HG02623 (cell line): ENCODE measurements at regions not wholly inside any gene's neighbourhood (a gene's known extent, or its start where the extent isn't known, plus 50 kb on each side); places are given as distances from the start of the nearest gene placed in this dataset.
"Not testable (repeated sequence)": the region's sequence is repeated elsewhere in the genome, so short reads cannot be mapped to it uniquely, and the experiment has no call there.

ENCODE experiments used
- ATAC-seq: cut with Tn5 transposase; IDR thresholded peaks from one replicate; pipeline ENCODE4 v1.9.1; 2021; ENCODE audit warnings: moderate library complexity; ENCODE audit not compliant: unreplicated experiment

DNA sequence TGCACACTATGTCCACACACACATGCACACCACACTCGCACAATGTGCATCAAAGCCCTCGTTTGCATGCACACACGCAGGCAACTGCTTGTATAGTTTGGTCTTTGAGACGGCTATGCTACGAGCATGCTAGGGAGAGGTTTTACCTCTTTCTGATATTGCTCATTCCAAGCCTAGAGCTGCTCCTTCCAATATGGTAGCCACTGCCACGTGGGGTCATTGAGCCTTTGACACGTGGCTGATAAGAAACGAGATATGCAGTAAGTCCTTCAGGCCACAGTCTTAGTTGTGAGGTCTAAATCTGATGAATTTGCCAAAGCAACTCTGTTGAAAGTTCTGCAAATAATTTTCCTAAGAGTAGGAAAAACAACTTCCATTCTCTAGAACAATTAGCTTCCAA lies 204.4 kb downstream of the KLF6 start:
- no peak for ATAC-seq

DNA sequence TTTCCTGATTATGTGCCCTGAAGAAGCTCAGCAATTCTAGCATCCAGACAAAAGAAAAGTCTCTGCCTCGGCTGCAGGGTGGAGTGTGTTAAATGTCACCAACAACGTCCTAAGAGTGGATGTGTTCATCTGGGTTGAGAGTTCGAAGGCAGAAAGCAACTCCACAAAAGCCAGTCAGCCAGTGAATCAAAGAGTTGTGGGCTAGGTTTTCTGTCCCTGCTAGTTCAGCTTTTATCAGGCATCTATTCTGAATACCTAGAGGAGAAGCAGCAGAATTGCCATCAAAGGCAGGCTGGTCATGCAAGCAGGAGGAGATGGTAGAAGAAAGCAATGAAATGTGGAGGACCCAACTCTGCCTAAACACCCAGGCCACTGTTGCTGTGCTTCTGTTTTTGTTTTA lies 205.2 kb downstream of the KLF6 start:
- no peak for ATAC-seq

DNA sequence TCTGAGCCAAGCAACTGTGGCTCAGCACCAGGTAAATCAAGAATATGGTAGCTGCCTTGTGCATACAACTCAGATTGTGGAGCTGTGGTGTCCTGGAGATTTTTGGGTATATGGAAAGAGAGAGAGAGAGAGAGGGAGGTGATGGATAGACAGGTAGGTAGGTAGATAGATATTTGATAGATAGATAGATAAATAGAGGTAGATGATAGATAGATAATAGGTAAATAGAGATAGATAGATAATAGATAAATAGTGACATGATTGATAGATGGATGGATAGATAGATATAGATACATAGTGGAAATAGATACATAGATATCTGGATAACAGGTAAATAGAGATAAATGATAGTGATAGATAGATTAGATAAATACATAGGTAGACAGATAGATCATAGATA lies 206.3 kb downstream of the KLF6 start:
- no peak for ATAC-seq

DNA sequence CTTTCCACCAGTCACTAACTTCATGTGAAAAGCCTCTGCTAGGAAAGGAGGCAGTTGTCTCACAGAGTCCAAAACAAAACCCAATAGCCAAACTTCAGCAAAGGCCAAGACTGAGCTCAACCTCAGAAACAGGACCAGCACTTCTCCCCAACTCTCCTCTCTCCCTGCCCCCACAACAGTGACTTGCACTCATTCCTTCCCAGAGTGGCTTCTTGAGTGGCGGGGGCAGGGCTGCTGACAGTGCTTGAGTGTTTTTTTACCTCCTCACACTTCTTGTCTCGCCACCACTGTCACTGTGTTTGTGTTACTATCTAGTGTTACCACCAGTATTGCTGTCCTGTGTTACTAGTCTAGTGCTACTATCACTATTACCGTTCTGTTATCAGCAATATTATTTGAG lies 206.8 kb downstream of the KLF6 start:
- ATAC-seq: no peak

DNA sequence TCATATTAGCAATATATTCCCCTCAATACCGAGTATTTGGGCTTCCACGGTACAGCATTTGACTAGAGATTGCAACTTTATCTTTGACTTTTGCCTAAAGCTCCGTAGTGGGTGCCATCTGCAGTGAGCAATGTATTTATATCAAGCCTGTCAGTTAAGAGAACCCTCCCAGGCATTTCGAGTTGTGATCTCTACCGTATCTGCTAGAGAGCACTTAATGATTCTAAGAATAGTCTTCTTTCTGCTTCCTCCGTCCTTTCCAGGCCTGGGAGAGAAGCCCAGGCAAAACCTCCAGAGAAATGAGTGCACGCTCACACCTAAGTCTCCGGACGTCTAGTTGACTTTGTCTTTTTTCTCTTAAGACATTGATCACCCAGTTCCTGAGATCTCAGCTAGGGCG lies 210.6 kb downstream of the KLF6 start:
- no peak for ATAC-seq

DNA sequence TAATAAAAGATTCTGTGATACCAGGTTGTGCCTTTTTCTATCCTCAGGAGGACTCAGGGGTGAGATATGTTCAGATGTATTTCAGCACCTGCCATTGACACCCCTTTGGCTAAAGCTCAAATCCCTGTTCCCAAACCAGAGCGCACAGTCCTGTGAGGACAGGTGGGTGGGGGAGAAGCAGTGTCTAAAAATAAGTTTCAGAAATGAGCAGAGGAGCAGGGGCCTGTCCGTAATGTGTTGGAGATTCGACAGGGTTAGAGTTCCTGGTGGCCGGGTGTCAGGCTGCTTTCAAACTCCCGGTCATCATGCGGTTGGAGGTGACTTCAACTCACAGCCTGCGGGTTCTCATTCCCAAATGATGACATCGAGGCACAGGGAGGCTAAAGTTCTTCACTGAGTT lies 211.5 kb downstream of the KLF6 start:
- no peak for ATAC-seq

DNA sequence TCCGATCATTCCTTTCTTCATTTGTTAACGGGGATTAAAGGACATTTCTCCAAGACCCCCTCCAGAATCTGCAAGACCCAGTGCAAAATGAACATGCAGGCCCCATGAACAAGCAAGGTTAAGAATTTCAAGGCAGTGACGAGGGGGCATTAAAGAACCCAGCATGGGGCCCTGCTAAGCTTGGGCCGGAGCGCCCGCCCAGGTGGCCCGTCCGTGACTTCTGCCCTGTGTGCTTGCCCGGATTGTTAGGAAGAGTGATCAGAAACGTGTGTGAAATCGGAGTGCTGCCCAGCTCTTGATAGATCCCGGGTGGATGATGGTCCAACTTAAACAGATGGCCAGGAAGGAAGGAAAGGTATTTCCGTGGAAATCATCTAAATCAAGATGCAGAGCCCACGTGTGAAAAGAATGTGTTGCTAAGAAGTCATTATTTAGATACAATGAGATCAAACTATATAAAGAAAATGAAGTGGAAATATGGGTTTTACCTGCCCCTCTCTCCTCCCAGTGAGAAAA lies 213.6 kb downstream of the KLF6 start:
- ATAC-seq: no peak

DNA sequence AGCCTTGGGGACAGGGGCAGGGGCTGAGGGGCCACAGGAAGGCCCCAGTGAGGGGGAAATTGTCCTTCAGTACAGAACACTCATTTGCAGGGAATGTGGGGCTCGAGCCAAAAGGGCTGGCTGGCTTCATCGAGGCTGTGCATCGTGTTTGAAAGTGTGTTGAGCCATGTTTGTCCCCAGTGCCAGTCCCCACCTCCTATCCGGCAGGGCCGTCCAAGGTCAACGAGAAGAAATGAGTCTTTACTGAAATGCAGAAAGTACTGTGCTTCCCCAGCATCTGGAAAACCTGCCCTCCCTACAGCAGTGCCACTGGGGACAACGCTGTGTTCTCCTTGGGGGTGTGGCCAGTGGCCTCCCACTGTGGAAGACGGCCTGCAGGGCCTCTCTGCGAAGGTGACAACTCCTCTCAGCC lies 214.1 kb downstream of the KLF6 start:
- no peak for ATAC-seq

DNA sequence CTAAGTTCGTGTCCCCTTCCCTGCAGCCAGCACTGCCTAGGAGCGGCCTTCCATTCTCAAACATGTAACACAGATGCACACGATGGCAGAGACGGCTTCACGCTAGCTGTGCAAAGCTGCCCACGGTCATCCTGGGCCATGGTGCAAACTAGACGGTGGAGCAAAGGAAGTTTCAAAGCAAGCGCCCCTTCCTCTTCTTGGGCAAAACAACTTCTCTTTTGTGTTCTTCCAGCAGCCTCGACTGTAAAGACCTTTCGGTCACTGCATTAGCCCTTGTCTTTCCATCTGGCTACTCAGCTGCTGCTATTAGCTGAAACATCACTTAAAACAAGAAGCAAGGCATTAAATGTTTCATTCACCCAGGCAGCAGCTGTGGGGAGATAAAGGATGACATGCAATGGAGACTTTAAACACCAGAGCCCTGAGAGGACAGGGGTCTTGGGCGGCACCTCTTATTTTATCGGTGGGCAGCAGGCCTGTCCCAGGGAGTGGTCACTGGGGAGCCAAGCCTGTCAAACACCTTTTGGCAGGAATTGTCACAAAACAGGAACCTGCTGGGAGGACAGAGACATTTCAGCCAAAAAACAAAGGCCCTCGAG lies 214.8 kb downstream of the KLF6 start:
- ATAC-seq: no peak

DNA sequence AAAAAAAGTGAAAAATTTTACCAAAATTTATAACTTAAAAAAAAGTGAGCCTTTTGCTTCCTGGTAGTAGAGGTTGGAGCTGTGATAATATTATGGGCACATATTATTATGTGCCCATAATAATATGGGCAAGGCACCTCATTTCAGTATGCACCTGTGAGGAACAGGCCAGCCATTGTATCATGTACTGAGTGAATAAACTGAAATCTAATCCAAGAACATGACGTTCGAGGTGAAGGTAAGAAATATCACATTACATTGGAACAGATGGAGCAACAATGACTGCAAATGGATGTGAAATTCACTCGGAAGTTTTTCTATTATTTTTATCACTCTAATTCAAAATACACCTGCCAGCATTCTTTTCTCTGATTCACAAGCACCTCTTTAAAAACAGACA lies 216.0 kb downstream of the KLF6 start:
- no peak for ATAC-seq

DNA sequence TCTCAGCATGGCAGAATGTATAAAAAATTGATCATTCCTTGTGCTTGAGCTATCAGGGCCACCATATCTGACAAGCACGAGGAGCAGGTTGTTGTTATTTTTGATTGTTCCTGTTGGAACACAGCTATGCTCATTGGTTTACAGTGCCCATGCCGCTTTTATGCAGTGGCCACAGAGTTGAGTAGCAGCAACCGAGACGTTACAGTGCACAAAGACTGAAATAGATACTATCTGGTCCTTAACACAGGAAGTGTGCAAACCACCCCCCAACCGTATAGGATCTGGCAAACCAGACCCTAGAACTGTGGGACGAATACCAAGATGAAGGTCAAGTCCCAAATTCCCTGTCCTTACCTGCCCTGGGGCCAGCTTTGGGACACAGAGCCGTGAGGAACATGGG lies 216.6 kb downstream of the KLF6 start:
- ATAC-seq: no peak

DNA sequence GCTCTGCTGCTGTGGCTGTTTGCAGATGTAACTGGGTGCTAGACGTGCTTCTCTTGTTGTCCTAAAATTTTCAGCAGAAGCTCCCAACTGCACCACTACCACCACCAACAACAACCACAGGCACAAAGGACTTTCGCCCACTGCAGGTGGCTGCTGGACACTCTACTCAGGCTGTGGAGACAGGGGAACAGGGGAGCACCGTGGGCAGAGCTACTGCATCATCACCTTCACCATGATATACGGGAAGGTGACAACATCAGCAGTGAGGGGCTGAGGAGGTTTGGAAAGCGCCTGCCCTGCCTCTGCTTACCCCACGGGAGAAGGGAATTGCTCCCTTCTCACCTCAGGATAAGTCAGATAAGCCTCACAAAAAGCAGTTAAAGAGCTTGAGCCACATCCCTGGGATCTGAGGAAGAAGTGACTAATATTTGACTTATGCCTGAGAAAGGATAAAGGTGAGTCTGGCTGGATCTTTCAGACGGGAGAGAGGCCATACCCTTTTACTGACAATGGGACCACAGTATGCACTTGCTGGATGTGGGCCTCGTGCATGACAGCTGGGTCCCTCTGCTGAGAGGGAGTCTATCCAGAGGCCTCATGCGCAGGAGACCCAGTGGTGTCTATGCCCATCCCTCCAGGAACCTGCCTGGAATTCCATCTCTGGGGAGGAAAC lies 217.6 kb downstream of the KLF6 start:
- ATAC-seq: no peak

DNA sequence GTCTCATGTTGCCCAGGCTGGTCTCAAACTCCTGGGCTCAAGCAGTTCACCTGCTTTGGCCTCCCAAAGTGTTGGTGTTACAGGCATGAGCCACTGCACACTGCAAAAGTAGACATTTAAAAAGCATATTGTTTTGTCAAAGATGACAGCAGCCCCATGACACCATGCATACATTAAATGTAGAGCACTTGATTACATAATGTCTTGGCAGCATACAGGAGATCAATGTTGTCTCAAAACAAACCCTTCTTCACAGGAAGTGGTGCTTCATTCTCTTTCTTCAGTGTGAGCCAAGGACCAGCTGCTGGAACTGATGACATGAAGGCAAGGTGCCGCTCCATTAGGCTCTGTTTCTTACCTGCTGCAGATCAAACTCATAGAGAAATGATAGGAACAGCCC lies 218.4 kb downstream of the KLF6 start:
- no peak for ATAC-seq

DNA sequence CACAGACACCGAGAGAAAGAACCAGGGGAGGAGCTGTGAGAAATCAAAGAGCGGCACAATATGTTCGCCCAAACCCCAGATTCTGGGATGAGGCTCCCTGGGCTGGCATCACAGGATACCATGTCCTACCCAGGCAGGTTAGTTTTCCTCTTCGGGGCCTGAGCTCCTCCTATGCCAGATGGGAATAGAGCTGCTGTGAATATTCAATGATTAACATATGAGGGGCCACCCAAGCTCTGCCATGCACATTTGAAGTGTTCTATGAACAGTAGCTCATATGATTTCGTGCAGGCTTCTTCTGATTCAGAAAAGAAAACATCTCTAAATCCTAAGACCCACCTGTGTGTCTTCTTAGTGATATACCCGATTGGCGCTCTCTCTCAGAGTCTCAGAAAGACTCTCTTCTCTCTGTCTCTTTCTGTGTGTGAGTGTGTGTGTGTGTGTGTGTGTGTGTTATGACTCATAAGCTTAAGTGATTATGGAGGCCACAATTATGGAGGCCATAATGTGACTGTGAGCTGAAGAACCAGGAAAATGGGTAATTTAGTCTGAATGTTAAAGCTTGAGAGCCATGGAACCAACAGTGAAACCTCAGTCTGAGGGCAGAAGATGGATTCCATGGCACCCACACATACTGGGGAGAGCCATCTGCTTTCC lies 220.5 kb downstream of the KLF6 start:
- no peak for ATAC-seq

DNA sequence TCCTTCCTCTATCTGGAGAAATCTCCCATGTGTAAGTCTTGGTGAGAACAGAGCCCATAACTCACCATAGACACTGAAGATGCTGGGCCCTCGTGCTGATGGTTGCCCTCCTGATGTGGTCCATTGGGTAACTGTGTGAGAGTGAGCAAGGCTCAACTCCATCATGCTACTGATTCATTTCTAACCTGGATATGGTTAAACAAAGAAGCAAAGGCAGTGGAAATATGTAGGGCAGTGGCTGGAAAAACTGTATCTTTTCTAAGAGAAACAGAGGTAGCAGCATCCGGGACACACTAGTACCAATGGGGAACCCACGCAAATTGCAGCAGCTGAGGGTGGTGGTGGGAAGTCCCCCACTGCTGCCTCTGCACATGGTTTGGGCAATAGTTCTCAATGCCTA lies 221.7 kb downstream of the KLF6 start:
- ATAC-seq: no peak

DNA sequence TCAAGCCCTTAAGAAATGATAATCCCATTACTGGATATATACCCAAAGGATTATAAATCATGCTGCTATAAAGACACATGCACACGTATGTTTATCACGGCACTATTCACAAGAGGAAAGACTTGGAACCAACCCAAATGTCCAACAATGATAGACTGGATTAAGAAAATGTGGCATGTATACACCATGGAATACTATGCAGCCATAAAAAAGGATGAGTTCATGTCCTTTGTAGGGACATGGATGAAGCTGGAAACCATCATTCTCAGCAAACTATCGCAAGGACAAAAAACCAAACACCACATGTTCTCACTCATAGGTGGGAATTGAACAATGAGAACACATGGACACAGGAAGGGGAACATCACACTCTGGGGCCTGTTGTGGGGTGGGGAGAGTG lies 224.4 kb downstream of the KLF6 start:
- ATAC-seq: not testable (repeated sequence)

DNA sequence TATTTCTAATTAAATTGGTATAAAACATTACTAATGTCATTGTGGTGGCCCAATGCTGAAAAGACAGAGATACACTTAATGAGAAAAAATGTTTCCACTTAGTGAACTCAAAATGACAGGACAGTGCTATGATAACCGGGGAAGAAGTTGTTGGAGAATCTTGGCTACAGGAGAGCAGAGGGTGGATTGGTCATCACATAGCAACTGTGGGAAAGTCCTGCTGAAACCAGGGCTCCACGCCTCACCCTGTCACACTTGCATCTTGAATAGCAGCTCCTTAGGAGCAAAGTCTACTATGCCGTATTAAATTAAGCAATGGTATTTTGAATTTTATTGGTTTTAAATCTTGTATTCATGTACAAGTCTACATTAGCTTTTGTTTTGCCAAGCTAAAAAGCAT lies 225.5 kb downstream of the KLF6 start:
- no peak for ATAC-seq

DNA sequence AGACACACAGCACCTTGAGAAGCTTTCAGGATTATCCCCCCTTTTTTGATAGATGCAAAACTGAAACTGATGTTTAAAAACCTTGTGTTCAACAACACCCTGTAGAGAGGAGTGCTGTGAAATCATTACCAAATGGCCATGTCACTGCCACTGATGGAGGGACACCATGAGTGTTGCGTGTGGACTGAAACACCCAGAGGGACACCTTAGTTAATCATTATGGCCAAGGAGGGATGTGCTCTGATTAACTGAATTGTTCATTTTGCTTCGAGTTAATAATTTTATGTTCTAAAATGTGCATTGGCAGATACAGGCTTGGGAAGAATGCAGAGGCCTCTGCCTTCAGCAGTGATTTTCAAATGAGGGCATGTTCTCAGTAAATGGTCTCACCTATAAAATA lies 226.0 kb downstream of the KLF6 start:
- no peak for ATAC-seq

DNA sequence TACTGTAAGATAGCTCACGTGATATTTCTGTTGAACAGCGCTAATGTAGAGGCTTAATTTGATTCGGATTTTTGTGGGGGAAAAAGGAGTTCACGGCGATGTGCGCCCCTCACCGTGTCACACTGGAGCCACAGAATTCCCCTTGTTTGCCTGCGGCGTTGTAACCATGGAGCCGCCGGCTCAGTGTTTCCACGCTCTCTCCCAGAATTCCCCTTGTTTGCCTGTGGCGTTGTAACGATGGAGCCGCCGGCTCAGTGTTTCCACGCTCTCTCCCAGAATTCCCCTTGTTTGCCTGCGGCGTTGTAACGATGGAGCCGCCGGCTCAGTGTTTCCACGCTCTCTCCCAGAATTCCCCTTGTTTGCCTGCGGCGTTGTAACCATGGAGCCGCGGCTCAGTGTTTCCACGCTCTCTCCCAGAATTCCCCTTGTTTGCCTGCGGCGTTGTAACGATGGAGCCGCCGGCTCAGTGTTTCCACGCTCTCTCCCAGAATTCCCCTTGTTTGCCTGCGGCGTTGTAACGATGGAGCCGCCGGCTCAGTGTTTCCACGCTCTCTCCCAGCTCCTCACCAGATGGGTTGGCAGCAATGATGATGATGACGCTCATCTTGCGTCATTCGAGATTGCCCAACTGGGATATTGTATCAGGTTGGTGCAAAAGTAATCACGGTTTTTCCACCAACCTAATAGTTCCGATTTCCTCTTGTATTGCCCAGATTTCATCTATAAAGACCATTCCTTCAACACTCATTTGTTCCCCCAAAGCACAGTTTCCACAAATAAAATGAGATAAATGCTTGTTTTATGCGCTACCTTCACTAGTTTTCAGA lies 228.6 kb downstream of the KLF6 start:
- ATAC-seq: not testable (repeated sequence)

DNA sequence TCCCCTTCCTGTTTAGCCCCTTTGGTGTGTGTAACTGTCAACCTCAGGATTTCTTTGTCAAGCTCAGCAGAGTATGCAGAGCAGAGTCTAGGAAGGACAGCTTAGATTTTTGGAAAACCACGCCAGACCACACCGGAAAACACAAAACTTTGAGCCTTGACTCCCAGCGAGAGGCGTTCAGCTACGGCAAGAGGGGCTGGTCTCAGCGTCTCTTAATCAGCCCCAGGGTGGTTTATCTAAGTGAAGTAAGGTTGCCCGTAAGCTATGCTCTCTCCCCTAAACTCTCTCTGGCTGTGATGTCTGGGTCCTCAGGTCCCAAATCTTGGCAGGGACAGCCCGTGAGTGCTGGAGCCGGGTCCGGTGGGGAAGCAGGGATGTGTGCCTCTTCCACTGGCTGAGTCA lies 230.9 kb downstream of the KLF6 start:
- ATAC-seq: no peak

DNA sequence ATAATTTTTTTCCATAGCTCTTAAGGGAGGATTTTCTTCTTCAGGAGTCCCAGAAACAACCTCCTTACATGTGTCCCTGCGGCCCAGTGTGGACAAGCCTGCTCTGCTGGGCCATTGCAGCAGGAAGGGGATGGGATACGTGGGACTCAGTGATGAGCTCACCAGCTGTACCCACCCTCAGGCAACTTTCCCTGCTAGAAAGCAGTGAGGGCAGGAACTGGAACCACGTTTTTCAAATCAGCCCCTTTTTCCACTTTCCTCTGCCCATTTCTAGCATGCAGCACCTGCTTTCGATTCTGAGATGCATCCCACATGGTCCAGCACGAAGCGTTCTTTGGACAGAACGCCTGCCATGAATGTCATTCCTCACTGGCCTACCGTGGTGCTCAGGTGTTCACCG lies 232.7 kb downstream of the KLF6 start:
- ATAC-seq: no peak

DNA sequence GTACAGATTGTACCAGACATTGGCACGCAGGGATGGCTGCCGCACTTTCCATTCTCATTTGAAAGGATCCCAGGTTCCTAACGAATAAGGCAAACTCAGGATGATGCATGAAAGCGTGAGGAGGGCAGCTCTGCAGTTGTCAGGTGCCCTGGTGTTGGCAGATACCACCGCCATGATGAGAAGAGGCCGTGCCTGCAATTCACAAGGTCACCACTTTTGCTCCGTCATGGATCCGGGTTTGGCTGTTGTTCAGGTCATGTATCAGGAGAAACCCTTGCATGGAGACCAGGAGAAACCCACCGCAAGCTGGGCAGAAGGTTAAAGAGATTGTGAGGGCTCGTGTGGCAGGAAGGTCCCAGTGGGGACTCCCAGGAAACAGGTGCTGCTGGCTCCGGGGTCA lies 233.2 kb downstream of the KLF6 start:
- ATAC-seq: no peak
